Smooth muscle cell (in vitro differentiated cells): ENCODE measurements at regions not wholly inside any gene's neighbourhood (a gene's known extent, or its start where the extent isn't known, plus 50 kb on each side); places are given as distances from the start of the nearest gene placed in this dataset.

ENCODE experiments used
- DNase-seq: peaks from one replicate; lab custom pipeline; 2025; ENCODE audit not compliant: unreplicated experiment; lab: John Stamatoyannopoulos, UW
- H2AFZ ChIP-seq: fragments of 200-600 bp; sonication (generic); 2 replicates; pipeline ENCODE4 v1.6.0; 2016; ENCODE audit warnings: antibody characterized with exemption, low read depth, mild to moderate bottlenecking
- H3F3A ChIP-seq: fragments of 200-600 bp; sonication (generic); 2 replicates; pipeline ENCODE4 v1.6.0; 2017; ENCODE audit warnings: antibody characterized with exemption, low read depth
- H3K27ac ChIP-seq: fragments of 200-600 bp; sonication (generic); 2 replicates; pipeline ENCODE4 v1.5.1; 2016; ENCODE audit warnings: low read depth, mild to moderate bottlenecking
- H3K27me3 ChIP-seq: fragments of 200-600 bp; sonication (generic); 2 replicates; pipeline ENCODE4 v1.6.1; 2016; ENCODE audit warnings: low read depth, mild to moderate bottlenecking
- H3K36me3 ChIP-seq: fragments of 200-600 bp; sonication (generic); 2 replicates; pipeline ENCODE4 v1.5.1; 2016; ENCODE audit warnings: low read depth
- H3K4me1 ChIP-seq: fragments of 200-600 bp; sonication (generic); 2 replicates; pipeline ENCODE4 v1.5.1; 2016; ENCODE audit warnings: low read depth
- H3K4me2 ChIP-seq: fragments of 200-600 bp; sonication (generic); 2 replicates; pipeline ENCODE4 v1.6.0; 2016; ENCODE audit warnings: mild to moderate bottlenecking
- H3K4me3 ChIP-seq: fragments of 200-600 bp; sonication (generic); 2 replicates; pipeline ENCODE4 v1.5.1; 2016; ENCODE audit warnings: mild to moderate bottlenecking
- H3K79me2 ChIP-seq: fragments of 200-600 bp; sonication (generic); 2 replicates; pipeline ENCODE4 v1.6.0; 2016; ENCODE audit warnings: low read depth, mild to moderate bottlenecking
- H3K9ac ChIP-seq: fragments of 200-600 bp; sonication (generic); 2 replicates; pipeline ENCODE4 v1.6.0; 2016; ENCODE audit warnings: low read depth
- H3K9me3 ChIP-seq: fragments of 200-600 bp; sonication (generic); replicated peaks from 2 replicates; pipeline ENCODE4 v1.5.1; 2016; ENCODE audit warnings: low read depth
- H4K20me1 ChIP-seq: fragments of 200-600 bp; sonication (generic); 2 replicates; pipeline ENCODE4 v1.6.0; 2016; ENCODE audit warnings: low read depth
- WGBS: methylation state at CpG from one replicate; pipeline ENCODE4 v1.1.7; 2016; ENCODE audit warnings: low lambda C conversion rate; 5-methylcytosine and 5-hydroxymethylcytosine counted together
- TF ChIP-seq, protein P1 (sequence below): fragments of 200-600 bp; sonication (generic); IDR thresholded peaks from 2 replicates; pipeline ENCODE4 v1.5.1; 2017; ENCODE audit warnings: borderline replicate concordance, mild to moderate bottlenecking, antibody characterized with exemption; ENCODE audit not compliant: insufficient read depth, poor library complexity, severe bottlenecking

DNA sequence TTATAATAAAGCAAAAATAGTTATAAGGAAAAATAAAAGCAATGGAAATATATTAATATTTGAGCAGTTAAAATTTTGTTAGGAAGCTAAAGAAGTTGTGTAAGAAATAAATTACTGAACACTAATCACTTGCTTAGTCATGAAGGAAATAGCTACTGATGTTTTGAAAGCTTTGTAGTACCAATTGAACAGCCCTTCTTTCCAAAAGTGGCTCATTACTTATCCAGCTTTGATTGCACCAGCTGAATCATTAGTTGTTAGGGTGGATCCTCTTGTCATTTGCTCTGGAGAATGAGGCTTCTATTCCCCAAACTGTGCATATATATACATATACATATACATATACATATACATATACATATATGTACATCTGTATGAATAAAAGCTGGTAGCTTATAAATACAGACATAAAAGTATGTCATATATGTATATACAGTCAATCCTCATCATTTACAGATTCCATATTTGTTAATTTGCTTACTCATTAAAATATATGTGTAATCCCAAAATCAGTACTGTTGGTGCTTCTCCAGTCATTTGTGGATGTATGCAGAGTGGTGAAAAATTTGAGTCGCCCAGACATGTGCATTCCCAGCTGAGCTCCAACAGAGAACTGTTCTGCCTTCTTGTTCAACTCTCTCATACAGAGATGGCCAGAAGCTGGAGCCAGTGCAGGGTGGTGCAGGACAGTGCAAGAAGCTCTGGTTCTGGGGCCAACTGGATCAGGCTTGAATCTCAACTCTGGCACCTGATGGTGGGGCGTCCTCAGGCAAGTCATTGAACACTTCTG, 214.1 kb downstream of the RPAP3 start:
- Histone ChIP-seq H3K27ac (no peak overlapping the region), H3K9me3 (no peaks in the 10 kb centered on the region), H3K4me3 (no peak overlapping the region), H3K79me2 (no peaks in the 10 kb centered on the region), H4K20me1 (no peaks in the 10 kb centered on the region), H3K9ac (no peak overlapping the region), H3K36me3 (no peaks in the 10 kb centered on the region), H2AFZ (no peak overlapping the region), H3K4me2 (no peak overlapping the region), H3K4me1 (no peaks in the 10 kb centered on the region), H3K27me3 (no peaks in the 10 kb centered on the region), H3F3A (no peaks in the 10 kb centered on the region)
- 60% methylated on average over 2 of the region's 2 CpGs for WGBS
- TF ChIP-seq, protein P1, sequence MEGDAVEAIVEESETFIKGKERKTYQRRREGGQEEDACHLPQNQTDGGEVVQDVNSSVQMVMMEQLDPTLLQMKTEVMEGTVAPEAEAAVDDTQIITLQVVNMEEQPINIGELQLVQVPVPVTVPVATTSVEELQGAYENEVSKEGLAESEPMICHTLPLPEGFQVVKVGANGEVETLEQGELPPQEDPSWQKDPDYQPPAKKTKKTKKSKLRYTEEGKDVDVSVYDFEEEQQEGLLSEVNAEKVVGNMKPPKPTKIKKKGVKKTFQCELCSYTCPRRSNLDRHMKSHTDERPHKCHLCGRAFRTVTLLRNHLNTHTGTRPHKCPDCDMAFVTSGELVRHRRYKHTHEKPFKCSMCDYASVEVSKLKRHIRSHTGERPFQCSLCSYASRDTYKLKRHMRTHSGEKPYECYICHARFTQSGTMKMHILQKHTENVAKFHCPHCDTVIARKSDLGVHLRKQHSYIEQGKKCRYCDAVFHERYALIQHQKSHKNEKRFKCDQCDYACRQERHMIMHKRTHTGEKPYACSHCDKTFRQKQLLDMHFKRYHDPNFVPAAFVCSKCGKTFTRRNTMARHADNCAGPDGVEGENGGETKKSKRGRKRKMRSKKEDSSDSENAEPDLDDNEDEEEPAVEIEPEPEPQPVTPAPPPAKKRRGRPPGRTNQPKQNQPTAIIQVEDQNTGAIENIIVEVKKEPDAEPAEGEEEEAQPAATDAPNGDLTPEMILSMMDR = no peak
- no peak for DNase-seq

DNA sequence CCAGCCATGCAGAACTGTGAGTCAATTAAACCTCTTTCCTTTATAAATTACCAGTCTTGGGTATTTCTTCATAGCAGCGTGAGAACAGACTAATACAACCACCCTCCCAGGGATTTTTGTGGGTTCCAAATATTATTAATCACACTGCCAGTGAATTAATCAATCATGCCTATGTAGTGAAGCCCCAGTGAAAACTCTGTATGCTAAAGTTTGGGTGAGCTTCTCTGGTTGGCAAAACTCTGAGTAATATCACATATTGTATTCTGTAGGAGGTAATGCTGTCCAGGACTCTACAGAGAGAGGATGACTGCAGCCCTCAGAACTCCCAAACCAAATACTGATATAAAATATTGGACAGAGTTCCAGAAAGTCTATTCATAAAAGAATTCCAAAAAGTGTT, 216.9 kb downstream of the RPAP3 start:
- H4K20me1 ChIP-seq = no peaks in the 10 kb centered on the region
- H2AFZ ChIP-seq = no peak overlapping the region
- H3K36me3 ChIP-seq = no peaks in the 10 kb centered on the region
- no peaks in the 10 kb centered on the region for H3K9me3 ChIP-seq
- no peak overlapping the region for H3K4me3 ChIP-seq
- no peak overlapping the region for H3K4me2 ChIP-seq
- no peaks in the 10 kb centered on the region for H3K79me2 ChIP-seq
- TF ChIP-seq, protein P1 = no peak
- H3F3A ChIP-seq = no peaks in the 10 kb centered on the region
- H3K27me3 ChIP-seq = no peaks in the 10 kb centered on the region
- DNase-seq = no peak
- no peak overlapping the region for H3K9ac ChIP-seq
- 61% methylated on average over 1 of the region's 1 CpG for WGBS
- no peaks in the 10 kb centered on the region for H3K4me1 ChIP-seq
- H3K27ac ChIP-seq = no peak overlapping the region

DNA sequence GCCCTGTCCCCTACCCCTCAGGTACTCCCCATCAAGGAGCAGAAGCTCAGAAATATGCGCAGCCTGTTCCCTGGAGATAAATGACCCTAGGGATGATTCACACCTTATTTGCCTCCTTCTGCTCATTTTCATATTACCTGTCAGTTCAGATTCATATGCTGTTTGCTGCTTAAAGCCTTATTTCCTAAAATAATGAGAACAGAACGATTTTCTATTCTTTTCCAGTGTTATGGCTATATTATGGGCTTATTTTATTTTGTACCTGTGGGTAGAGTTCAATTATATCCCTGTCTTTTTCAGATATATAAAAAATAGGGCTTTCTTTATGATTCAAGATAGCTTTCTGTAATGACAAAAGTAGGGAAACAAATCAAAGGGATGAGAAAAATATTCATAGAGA, 224.8 kb downstream of the RPAP3 start:
- Histone ChIP-seq H3K4me2 (no peak overlapping the region), H4K20me1 (no peaks in the 10 kb centered on the region), H3K9me3 (no peaks in the 10 kb centered on the region), H2AFZ (no peak overlapping the region), H3K36me3 (no peaks in the 10 kb centered on the region), H3K4me1 (no peaks in the 10 kb centered on the region), H3F3A (no peaks in the 10 kb centered on the region), H3K27me3 (peaks cover 10% of the 10 kb centered on the region), H3K9ac (no peak overlapping the region), H3K79me2 (no peaks in the 10 kb centered on the region), H3K4me3 (no peak overlapping the region), H3K27ac (no peak overlapping the region)
- no peak for DNase-seq
- WGBS = 58% methylated on average over 2 of the region's 2 CpGs
- TF ChIP-seq, protein P1 = no peak

DNA sequence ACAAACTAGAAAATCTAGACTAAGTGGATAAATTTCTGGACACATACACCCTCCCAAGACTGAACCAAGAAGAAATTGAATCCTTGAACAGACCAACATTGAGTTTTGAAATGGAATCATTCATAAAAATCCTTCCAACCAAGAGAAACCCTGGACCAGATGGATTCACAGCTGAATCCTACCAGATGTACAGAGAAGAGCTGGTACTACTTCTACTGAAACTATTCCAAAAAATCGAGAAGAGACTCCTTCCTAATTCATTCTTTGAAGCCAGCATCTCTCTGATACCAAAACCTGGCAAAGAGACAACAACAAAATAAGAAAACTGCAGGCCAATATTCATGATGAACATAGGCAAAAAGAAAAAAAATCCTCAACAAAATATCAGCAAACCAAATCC, 227.4 kb downstream of the RPAP3 start:
- TF ChIP-seq, protein P1 = no peak
- H3K4me2 ChIP-seq = no peak overlapping the region
- peaks cover 10% of the 10 kb centered on the region for H3K27me3 ChIP-seq

More for the DNA sequence above, 227.4 kb downstream of the RPAP3 start:
- H2AFZ ChIP-seq = no peak overlapping the region
- H3K27ac ChIP-seq = no peak overlapping the region
- peaks cover 3% of the 10 kb centered on the region for H3K9me3 ChIP-seq
- 48% methylated on average over 1 of the region's 1 CpG for WGBS
- H3K79me2 ChIP-seq = no peaks in the 10 kb centered on the region
- H4K20me1 ChIP-seq = no peaks in the 10 kb centered on the region
- no peak for DNase-seq
- no peaks in the 10 kb centered on the region for H3F3A ChIP-seq
- no peaks in the 10 kb centered on the region for H3K4me1 ChIP-seq
- H3K9ac ChIP-seq = no peak overlapping the region
- H3K36me3 ChIP-seq = no peaks in the 10 kb centered on the region
- H3K4me3 ChIP-seq = no peak overlapping the region
